ENCODE measurements at regions not wholly inside any gene's neighbourhood (a gene's known extent, or its start where the extent isn't known, plus 50 kb on each side); places are given as distances from the start of the nearest gene placed in this dataset.

DNA sequence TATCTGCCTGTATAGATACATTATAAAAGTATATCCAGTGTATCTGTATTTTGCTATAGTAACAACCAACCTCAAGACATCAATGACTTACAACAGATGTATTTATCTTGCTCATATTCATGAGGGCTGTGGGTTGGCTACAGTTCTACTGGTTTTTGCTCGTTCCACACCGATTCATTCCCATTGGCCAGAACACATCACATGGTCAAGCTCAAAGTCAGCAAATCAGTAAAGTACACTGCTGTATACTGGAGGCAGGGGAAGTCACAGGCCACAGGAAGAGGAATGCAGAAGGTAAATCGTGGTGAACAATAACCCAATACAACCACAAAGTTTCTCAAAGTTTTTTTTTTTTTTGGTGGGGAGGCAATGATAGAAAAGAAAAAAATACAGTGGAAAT, 180.0 kb upstream of the CDKN3 start:
- TF ChIP-seq CTCF (IDR thresholded peaks at IDR 0.05; ENCODE audit: poor library complexity, severe bottlenecking) (no peak), SMC3 (conservative IDR thresholded peaks at IDR 0.05; ENCODE audit: poor library complexity) (no peak), RAD21 (conservative IDR thresholded peaks at IDR 0.05) (no peak), TAF1 (IDR thresholded peaks at IDR 0.05; ENCODE audit: low read depth) (no peak), EP300 (conservative IDR thresholded peaks at IDR 0.05; ENCODE audit: poor library complexity, severe bottlenecking) (no peak), POLR2AphosphoS5 (IDR thresholded peaks at IDR 0.05) (no peak), EZH2 (IDR thresholded peaks at IDR 0.05; ENCODE audit: borderline replicate concordance, insufficient read depth, low read length, poor library complexity, severe bottlenecking) (no peak), REST (IDR thresholded peaks at IDR 0.05; ENCODE audit: borderline replicate concordance) (no peak), MXI1 (conservative IDR thresholded peaks at IDR 0.05; ENCODE audit: poor library complexity, severe bottlenecking) (no peak)

Measured in neural cell (in vitro differentiated cells).